SK-MEL-5 (cell line): ENCODE measurements at regions not wholly inside any gene's neighbourhood (a gene's known extent, or its start where the extent isn't known, plus 50 kb on each side); places are given as distances from the start of the nearest gene placed in this dataset.
A peak's percentile ranks its signal among the peaks of the same experiment; 100 is the strongest.
"Not testable (repeated sequence)": the region's sequence is repeated elsewhere in the genome, so short reads cannot be mapped to it uniquely, and the experiment has no call there.

ENCODE experiments used
- DNase-seq: peaks from one replicate; pipeline ENCODE4 v3.0.0-alpha.2; 2016; ENCODE audit warnings: low read depth, low spot score
- in situ Hi-C: cut with HindIII; loops from 2 replicates; pipeline ENCODE4 v1.10.0; 2016; ENCODE audit warnings: low sequenced_read_pairs, high pct_unique_total_duplicates, low pct_unique_long_range_greater_than_20kb

DNA sequence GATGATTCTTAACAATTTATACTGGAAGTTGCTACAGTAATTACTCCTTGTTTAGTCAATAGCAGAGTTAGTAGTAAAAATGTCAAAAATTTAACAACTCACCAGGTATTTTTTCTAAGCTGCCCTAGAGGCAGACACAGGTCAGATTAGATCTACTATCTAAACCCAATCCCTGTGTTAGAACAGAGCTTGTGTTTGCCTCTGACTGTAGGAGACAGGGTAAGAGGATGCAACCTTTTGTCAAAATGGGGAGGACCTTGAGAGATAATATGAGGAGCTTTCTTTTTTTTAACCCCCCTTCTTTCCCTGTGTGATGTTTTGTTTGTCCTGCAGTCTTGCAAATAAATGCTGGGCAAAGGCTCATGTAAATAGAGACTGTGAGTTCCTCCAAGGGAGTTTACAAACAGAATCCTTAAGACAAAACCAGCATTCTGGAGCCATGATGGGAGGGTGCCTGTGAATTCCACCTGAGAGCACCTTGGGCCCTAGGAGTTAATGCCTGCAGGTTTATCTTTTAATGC lies 353.1 kb downstream of the GATA3 start:
- no peak for DNase-seq

DNA sequence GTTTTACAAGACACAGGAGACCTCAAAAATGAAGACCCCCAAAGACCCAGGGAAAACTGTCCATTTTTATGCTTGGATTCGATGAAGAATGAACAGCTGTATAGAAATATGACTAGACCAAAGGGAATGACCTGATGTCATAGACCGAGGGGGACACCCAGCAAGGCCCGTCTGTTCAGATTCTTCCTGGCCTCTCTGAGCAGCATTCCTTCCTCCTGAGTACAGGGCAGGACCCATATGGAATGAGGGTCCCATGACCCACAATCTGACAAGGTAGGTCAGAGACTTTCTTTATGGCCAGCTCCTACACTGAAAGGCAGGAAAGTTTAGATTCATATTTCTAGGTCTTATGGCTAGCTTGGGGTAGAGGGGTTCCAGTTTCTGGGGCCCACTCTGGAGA lies 356.0 kb downstream of the GATA3 start:
- in situ Hi-C loops, result no loop called here
- DNase-seq, result no peak

More for the DNA sequence above, 353.1 kb downstream of the GATA3 start:
- in situ Hi-C loops, result no loop called here

DNA sequence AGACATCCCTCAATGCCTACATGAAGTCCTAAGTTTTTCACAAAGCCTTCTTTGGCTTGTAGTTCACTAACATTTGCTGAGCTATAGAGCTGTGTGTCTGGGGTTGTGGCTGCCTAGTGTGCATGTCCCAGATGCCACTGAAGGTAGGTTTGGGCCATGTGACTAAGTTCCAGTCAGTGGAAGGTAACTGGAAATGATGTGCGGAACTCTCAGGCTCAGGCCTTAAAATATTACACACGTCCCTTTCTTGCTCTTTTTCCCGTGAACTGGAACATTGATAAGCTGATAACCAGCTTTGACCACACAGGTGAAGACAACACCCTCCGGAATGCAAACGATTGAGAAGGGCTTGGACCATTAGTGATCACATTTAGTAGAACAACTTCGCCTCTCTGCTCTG lies 358.1 kb downstream of the GATA3 start:
- no peak for DNase-seq
- in situ Hi-C loops, result no loop called here

DNA sequence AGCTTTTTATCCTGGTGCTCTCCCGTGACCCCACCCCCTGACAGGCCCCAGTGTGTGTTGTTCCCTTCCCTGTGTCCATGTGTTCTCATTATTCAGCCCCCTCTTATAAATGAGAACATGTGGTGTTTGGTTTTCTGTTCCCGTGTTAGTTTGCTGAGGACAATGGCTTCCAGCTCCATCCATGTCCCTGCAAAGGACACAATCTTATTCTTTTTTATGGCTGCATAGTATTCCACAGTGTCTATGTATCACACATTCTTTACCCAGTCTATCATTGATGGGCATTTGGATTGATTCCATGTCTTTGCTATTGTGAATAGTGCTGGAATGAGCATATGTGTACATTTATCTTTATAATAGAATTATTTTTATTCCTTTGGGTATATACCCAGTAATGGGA lies 360.5 kb downstream of the GATA3 start:
- DNase-seq, in situ Hi-C loops: not testable (repeated sequence)

DNA sequence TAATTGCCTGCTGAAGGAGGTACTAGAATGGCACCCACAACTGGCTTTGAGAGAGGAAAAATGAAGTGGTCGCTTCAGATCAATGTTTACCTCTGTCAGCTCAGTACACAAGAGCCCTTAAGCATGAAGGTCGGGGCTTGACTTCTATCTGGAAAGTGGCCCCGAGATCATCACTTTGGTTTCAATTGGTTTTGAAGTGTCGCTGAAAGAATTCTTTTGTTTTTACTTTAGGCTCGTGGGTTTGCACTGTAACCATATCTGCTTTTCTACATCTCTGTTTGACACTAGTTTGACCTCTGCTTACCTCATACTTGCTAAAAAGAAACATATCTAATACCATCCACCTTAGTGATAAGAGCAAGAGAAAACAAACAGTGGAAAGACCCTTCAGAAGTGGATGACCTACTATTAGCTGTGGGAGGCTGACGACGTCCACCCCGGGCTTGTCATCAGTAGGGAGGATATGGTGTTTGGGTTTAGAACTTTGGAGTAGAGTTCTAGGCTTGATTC lies 361.8 kb downstream of the GATA3 start:
- in situ Hi-C loops, result no loop called here
- no peak for DNase-seq

DNA sequence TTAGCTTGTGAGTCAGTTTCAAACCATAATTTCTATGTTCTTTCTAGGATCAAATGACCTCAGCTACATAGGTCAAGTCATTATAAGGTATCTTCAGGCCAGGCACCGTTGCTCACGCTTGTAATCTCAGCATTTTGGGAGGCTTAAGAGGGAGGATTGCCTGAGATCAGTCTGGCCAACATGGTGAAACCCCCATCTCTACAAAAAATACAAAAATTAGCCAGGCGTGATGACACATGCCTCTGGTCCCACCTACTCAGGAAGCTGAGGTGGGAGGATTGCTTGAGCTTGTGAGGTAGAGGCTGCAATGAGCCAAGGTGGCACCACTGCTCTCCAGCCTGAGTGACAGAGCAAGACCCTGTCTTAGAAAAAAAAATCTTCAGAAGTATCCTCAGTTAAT lies 362.3 kb downstream of the GATA3 start:
- no peak for DNase-seq
- in situ Hi-C loops, result no loop called here

DNA sequence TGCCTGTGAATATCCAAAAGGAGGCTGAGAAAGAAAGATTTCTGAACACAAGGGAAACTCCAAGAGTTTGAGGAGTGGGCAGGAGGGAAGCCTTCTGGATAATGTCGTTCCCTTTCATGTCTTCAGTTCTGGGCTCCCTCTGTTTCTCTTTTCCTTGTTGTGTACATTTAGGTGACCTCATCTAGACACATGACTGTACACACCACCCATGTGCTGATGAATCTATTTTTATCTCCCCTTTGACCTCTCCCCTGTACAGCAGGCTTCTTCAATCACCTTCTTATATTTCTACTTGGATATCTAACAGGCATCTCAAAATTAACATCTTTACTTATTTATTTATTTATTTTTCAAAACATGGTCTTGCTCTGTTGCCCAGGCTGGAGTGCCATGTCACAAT lies 363.1 kb downstream of the GATA3 start:
- no peak for DNase-seq
- in situ Hi-C loops, result no loop called here

DNA sequence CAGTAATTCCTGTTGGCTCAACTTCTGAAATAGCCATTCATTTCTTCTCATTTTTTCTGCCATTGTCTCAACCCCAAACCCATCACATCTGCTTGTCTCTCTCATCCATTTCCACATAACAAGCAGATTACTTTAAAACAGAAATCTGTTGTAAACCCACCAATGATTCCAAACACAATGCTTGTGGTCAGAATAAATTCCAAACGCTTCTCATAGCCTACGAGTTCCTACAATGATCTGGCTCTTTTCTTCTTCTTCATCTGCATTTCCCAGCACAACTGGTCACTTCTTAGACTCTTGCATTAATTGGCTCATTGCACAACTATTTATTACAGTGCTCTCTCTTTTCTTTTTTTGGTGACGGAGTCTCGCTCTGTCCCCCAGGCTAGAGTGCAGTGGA lies 364.1 kb downstream of the GATA3 start:
- in situ Hi-C loops, result no loop called here
- no peak for DNase-seq

DNA sequence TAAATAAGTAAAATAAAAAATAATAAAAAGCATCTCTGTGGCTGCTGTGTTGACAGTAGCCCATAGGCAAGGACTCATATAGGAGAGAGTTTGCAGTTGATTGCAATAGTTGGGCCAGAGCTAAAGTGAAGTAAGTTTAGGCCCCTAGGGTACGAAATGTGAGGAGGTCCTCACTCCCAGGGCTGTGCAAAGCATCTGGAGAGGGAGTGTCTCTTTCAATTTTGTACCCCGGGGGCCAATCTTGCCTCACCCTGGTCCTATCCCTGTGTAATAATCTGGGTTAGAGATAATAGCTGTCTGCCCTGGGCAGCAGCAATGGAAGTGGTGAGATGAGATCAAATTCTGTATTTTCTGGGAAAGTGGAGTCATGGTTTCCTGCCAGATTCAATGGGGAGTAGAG lies 365.7 kb downstream of the GATA3 start:
- in situ Hi-C loops, result no loop called here
- DNase-seq, result no peak

DNA sequence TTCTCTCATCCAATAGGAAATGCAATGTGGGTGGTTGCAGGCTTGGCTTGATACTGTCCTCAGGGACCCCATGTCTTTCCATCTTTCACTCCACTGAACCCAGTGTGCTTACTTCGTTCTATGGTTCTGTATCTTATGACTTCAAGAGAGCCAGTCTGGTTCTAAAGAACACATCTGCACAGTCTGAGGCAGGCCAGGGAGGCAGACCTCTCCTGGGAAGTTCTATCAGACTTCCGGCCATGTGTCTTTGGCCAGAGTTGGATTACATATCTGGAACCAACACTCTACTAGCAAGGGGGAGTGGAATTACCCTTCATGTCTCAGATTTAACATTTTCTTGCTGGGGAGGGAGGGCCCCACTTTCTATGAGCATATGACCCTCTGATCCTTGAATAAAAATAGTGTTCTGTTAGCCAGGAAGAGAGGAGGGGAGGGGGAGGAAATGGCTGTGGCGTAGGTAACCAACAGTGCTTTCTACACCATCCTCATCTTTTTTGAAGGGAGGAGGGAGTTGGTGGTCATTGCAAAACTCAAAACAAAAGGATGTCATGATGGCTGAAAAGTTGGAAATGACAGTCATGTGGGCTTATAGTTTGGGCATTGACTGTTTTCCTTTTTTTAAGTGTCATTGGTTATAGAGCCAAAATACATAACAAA lies 370.2 kb downstream of the GATA3 start:
- DNase-seq, result no peak
- in situ Hi-C loops, result no loop called here

DNA sequence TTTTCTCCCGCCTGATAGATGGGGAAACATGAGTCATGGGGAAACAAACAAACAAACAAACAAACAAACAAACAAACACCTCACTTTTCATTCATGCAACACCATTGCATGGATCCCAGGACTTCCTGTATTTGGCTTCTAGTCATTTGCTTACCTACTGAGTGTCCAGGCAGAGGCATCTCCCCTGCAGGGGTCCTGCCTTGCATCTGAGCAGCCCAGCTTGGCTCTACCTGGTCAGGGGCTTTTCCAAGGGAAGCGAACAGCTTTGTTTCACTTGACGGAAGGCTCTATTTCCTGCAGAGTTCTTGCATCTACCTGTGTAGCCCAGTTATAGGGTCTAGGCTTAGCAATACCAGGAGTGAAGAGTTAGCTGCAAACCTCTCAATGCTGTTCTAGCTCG lies 374.2 kb downstream of the GATA3 start:
- no peak for DNase-seq
- in situ Hi-C loops, result no loop called here

DNA sequence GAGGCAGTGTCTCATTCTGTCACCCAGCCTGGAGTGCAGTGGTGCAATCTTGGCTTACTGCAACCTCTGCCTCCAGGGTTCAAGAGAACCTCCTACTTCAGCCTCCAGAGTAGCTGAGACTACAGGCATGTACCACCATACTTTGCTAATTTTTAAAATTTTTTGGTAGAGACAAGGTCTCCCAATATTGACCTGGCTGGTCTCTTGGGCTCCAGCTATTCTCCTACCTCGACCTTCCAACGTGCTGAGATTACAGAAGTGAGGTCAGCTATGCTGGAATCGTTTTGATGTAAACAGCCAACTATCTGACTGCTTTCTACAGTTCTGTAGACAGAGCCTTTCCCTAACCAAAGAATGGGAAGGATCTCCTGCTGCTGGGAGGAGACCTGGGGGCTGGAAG lies 375.8 kb downstream of the GATA3 start:
- DNase-seq, result no peak
- in situ Hi-C loops, result no loop called here

DNA sequence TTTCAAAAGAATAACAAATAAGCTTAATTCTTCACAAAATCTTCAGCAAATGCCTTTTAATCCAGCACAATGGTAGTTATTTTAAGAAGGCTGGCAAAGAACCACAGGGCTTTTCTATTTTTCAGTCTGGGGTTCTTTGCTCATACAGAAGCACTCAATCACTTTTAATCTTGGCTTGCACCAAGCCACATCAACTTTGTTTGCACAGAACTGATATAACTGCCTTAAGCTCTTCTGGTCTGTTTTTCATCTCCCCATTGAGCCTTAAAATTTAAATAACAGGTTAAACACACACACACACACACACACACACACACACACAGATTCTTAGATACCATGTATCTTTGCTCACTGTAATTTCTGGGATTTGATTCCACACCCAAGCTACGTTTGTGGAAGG lies 377.0 kb downstream of the GATA3 start:
- in situ Hi-C loops, result no loop called here
- DNase-seq, result no peak

DNA sequence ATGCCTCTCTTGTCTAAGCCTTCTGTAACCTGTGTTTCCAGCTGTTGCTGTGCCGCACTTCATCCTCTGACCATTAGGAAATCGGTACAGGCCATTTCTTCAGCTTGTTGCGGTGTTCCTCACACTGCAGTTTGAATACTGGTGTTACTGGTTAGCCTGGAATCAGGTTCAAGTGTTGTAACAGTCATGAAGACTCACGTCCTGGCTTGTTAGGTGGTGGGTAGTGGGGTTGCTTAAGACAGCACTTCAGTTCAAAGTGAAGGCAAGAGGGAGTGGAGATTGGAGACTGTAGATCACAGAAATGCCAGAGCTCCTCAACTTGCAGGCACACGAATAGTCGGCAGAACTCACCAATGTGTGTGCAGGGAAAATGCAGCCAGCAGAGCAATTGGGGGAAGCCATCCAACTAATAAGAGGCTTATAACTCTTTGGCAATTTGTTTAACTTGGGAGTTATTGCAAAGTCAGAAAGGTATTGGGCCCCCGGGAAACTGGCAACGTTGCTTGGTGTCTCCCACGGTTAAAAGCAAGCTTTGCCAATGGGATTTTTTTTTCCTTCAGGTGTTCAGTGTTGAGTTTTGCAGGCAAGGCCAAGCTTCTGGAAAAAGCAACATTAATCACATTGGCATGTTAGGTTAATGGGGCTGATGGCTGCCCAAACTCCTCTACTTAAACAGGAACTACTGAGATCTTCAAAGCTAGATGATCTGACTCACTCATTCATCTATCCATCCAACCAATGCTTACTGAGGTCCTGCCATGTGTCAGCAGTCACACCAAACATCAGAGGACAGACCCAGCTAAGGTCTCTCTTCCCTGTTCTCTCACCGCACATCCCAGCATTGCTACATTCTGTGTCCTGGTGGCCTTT lies 380.9 kb downstream of the GATA3 start:
- in situ Hi-C loops, result no loop called here
- DNase-seq, result no peak

DNA sequence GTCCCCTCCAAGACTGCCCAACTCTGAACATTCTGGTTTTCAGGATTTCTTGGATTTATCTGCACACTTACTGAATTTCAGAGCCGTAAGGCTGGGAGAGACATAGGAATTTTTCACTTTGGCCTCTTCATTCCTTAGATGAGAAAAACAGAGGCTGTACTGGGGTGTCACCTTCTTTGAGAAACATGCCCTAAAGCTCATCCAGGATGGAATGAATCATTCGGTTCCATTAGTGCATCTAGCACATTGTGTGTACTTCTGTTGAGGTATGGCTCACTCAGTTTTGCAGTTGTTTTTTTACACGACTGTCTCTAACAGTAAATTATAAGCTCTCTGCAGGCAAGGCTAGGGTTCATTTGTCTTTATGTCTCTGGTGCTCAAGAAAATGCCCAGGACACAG lies 383.4 kb downstream of the GATA3 start:
- in situ Hi-C loops, result no loop called here
- DNase-seq, result no peak

DNA sequence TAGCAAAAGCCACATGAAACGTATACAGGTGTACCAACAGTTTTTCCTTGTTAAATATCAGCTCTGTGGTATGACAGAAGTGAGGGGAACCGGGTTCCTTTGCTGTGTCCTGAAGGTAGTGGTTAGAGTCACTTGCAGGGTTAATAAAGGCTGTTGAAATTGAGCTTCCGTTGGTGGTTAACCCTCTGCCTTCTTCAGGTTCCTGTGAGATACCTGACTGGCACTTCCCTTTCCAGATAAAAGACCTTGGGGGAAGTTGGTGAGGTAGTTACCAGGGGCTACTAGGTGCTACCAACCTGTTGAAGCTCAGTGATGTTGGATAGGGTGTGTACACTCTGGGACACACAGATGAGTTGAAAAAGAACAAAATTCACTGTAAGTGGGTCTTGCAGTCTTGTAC lies 384.1 kb downstream of the GATA3 start:
- DNase-seq, result no peak
- in situ Hi-C loops, result no loop called here

DNA sequence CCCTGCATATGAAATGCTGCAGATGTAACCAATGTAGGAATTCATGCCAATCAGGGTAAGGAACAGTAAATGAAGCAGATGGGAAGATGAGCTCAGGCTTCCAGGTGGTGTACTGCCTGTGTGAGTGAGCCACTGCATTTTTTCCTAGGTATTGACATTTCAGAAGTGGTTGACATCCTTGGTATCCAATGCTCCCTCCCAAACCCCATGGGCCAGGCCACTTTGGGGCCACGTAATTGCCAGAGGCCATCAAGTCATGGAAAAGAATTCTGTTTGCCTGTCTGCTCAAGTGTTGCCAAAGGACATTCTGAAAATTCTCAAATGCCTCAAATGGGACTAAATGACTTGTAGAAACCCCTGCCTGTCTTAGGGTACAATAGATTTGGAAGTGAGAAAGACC lies 384.6 kb downstream of the GATA3 start:
- no peak for DNase-seq
- in situ Hi-C loops, result no loop called here

DNA sequence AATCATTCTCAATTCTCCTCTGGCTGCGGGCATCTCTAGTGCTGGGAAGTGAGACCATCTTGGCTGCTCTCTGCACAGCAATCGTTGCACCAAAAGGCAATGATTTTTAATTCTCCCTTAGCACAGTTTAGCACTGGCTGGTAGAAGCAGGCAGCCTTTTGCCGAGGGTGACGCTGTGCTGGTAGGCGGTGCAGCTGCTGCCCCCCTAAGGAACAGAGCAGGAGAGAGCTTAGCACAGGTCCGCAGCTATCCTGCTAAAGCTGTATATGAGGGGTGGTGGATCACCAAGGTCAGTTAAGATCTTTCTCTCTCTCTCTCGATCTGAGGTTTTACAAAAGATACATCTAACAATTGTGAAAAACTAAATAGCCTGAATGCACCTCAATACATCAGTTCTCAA lies 390.1 kb downstream of the GATA3 start:
- in situ Hi-C loops, result no loop called here
- peak; percentile 8 for DNase-seq

DNA sequence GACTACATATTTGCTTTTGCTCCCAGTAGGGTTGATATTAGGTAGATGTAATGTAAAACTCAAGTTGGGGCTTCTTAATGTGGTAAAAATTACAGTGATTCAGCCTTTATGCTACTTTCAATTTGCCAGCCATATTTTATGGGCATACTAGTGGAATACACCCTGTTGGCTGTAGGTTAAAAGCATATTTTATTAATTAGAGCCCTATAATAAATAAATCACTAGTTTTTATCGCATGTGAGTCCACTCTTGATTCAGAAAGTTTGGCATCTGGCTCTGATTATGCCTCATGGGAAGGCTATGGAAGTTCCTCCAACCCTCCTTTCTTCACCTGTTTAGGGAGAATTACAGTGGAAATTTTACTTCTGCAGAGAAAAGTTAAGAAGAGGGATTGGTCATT lies 390.9 kb downstream of the GATA3 start:
- in situ Hi-C loops, result no loop called here
- DNase-seq, result no peak
